CD4-positive, alpha-beta T cell (primary cell): ENCODE measurements at regions not wholly inside any gene's neighbourhood (a gene's known extent, or its start where the extent isn't known, plus 50 kb on each side); places are given as distances from the start of the nearest gene placed in this dataset.

Experiments used
- ATAC-seq: fragments of 200-7000 bp; cut with Tn5 transposase; one replicate; pipeline ENCODE4 v1.10.0; 2022; ENCODE audit warnings: mild to moderate bottlenecking; ENCODE audit not compliant: poor library complexity
- CTCF ChIA-PET: fragments of 350-600 bp; sonication (Branson Sonifier 250); formaldehyde crosslinking; loops from one replicate; lab custom pipeline; 2021; ENCODE audit warnings: antibody characterized with exemption, inconsistent platforms; lab: Charles Lee
- POLR2A ChIA-PET: fragments of 350-600 bp; sonication (Branson Sonifier 250); formaldehyde crosslinking; loops from one replicate; lab custom pipeline; 2021; ENCODE audit warnings: antibody characterized with exemption, inconsistent platforms; lab: Charles Lee
- DNase-seq, 14 experiments: peaks; one replicate each; pipeline ENCODE4 v3.0.0-alpha.2; 2013 to 2020; ENCODE audit warnings: mixed read lengths in 2 of 14
- H3K27ac ChIP-seq, 2 donors: one replicate each; pipeline versions ENCODE4 v1.5.1 to v1.7.0; 2013; ENCODE audit warnings: low read length in 2 of 2, low read depth in 1 of 2, mild to moderate bottlenecking in 1 of 2
- H3K27me3 ChIP-seq, 2 experiments: 1 replicate in 1 of 2; 2 replicates in 1 of 2; pipeline versions ENCODE4 v1.6.1 to v1.7.0; 2013; ENCODE audit warnings: low read length in 2 of 2, control low read depth in 1 of 2, mild to moderate bottlenecking in 1 of 2, moderate library complexity in 1 of 2; ENCODE audit not compliant: insufficient read depth in 2 of 2, control insufficient read depth in 1 of 2
- H3K36me3 ChIP-seq: one replicate; pipeline ENCODE4 v1.6.1; 2013; ENCODE audit warnings: low read length, control low read depth; ENCODE audit not compliant: insufficient read depth
- H3K4me1 ChIP-seq: one replicate; pipeline ENCODE4 v1.6.1; 2013; ENCODE audit warnings: low read length, control low read depth; ENCODE audit not compliant: insufficient read depth
- H3K4me3 ChIP-seq: one replicate; pipeline ENCODE4 v1.5.1; 2013; ENCODE audit warnings: mild to moderate bottlenecking, low read length, moderate library complexity
- H3K9me3 ChIP-seq, 2 experiments: 1 replicate in 1 of 2; 2 replicates in 1 of 2; pipeline versions ENCODE4 v1.6.1 to v1.7.0; 2013; ENCODE audit warnings: low read length in 2 of 2, mild to moderate bottlenecking in 2 of 2, control low read depth in 1 of 2, moderate library complexity in 1 of 2; ENCODE audit not compliant: control insufficient read depth in 1 of 2, insufficient read depth in 1 of 2
- H3K27ac Mint-ChIP-seq: one replicate; pipeline ENCODE4 v1.8.0; 2020; ENCODE audit warnings: mixed read lengths
- H3K27me3 Mint-ChIP-seq: one replicate; pipeline ENCODE4 v1.8.0; 2021; ENCODE audit warnings: mixed read lengths
- H3K36me3 Mint-ChIP-seq: one replicate; pipeline ENCODE4 v1.8.0; 2021; ENCODE audit warnings: low read depth, mixed read lengths
- H3K4me1 Mint-ChIP-seq: one replicate; pipeline ENCODE4 v1.8.0; 2021; ENCODE audit warnings: low read depth, mixed read lengths
- H3K4me3 Mint-ChIP-seq: one replicate; pipeline ENCODE4 v1.8.0; 2020; ENCODE audit warnings: mild to moderate bottlenecking, mixed read lengths
- H3K9me3 Mint-ChIP-seq: one replicate; pipeline ENCODE4 v1.8.0; 2020; ENCODE audit warnings: mixed read lengths
- CTCF ChIP-seq: fragments of 200-600 bp; IDR thresholded peaks from one replicate; pipeline ENCODE4 v1.8.0; 2022; ENCODE audit warnings: antibody characterized with exemption, mild to moderate bottlenecking
- intact Hi-C, 2 experiments: fragments of 100-400 bp; cut with DNase I in 1 of 2; cut with micrococcal nuclease in 1 of 2; formaldehyde crosslinking; loops; one replicate each; pipeline versions ENCODE4 v1.15.1 to v1.9.0; 2023 to 2025; cut with DNase I, micrococcal nuclease

DNA sequence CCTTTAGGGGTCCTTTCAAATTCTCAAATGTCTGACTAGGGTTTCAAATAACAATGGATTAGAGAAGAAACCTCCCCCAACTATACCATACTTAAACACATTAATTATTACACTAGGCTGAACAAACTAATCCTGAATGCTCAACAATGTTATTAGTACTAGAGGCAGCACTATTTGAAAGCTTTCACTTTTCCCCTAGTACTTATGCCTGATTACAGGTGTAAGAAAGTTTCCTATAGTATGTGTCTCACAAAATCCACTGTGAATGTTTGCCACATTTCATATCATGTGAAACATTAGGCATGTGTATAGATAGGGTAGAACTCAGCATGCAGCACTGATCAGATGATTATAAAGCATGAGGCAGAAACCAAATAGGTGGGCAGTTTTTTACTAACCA, 336.2 kb downstream of the ZNF674 start:
- no peaks in the 10 kb centered on the region for H3K9me3 Mint-ChIP-seq
- H3K27ac Mint-ChIP-seq = no peak overlapping the region
- POLR2A ChIA-PET = no interaction called here
- no peak for TF ChIP-seq CTCF
- DNase-seq (no peak), ATAC-seq (no peak)
- H3K36me3 Mint-ChIP-seq = no peaks in the 10 kb centered on the region
- Histone ChIP-seq H3K4me1 (no peaks in the 10 kb centered on the region), H3K9me3 (no peaks in the 10 kb centered on the region), H3K4me3 (no peak overlapping the region), H3K27me3 (no peaks in the 10 kb centered on the region), H3K27ac (no peak overlapping the region), H3K36me3 (no peaks in the 10 kb centered on the region)
- peaks cover 17% of the 10 kb centered on the region for H3K4me1 Mint-ChIP-seq
- no peak overlapping the region for H3K4me3 Mint-ChIP-seq
- H3K27me3 Mint-ChIP-seq = no peaks in the 10 kb centered on the region
- CTCF ChIA-PET = no interaction called here
- intact Hi-C loops = no loop called here

GRCh38 chrX:46208225-46208854, 336.9 kb downstream of the ZNF674 start:
- no peaks in the 10 kb centered on the region for H3K36me3 Mint-ChIP-seq
- Histone ChIP-seq H3K4me1 (no peaks in the 10 kb centered on the region), H3K27ac (no peak overlapping the region), H3K36me3 (no peaks in the 10 kb centered on the region), H3K9me3 (no peaks in the 10 kb centered on the region), H3K27me3 (no peaks in the 10 kb centered on the region), H3K4me3 (no peak overlapping the region)
- H3K4me1 Mint-ChIP-seq = peaks cover 17% of the 10 kb centered on the region
- intact Hi-C loops = no loop called here
- TF ChIP-seq CTCF = no peak
- POLR2A ChIA-PET = no interaction called here
- peak in 2 of 14 experiments; percentile 1 to 33 for DNase-seq
- no peak overlapping the region for H3K27ac Mint-ChIP-seq
- H3K9me3 Mint-ChIP-seq = no peaks in the 10 kb centered on the region
- ATAC-seq = no peak
- CTCF ChIA-PET = no interaction called here
- H3K27me3 Mint-ChIP-seq = no peaks in the 10 kb centered on the region
- H3K4me3 Mint-ChIP-seq = no peak overlapping the region

GRCh38 chrX:46204721-46205422, 340.3 kb downstream of the ZNF674 start:
- Mint-ChIP-seq H3K4me1 (peaks cover 22% of the 10 kb centered on the region), H3K27ac (no peak overlapping the region), H3K9me3 (no peaks in the 10 kb centered on the region), H3K27me3 (no peaks in the 10 kb centered on the region), H3K4me3 (no peak overlapping the region), H3K36me3 (no peaks in the 10 kb centered on the region)
- Histone ChIP-seq H3K36me3 (no peaks in the 10 kb centered on the region), H3K9me3 (no peaks in the 10 kb centered on the region), H3K4me3 (no peak overlapping the region), H3K27ac (no peak overlapping the region), H3K4me1 (no peaks in the 10 kb centered on the region), H3K27me3 (no peaks in the 10 kb centered on the region)
- ChIA-PET CTCF (no interaction called here), POLR2A (no interaction called here)
- intact Hi-C loops = no loop called here
- no peak for TF ChIP-seq CTCF
- ATAC-seq (no peak), DNase-seq (no peak)
